Adrenal gland (tissue), 5 donors: ENCODE measurements at regions not wholly inside any gene's neighbourhood (a gene's known extent, or its start where the extent isn't known, plus 50 kb on each side); places are given as distances from the start of the nearest gene placed in this dataset.

Experiments used
- POLR2A ChIP-seq, 2 donors: fragments of 450-650 bp; IDR thresholded peaks; one replicate each; pipeline ENCODE4 v1.6.1; 2017; ENCODE audit warnings: antibody characterized with exemption in 2 of 2, mild to moderate bottlenecking in 2 of 2, moderate library complexity in 1 of 2
- TF ChIP-seq, protein P1 (sequence below), 6 experiments: fragments of 450-650 bp in 4 of 6; fragments of 200-600 bp in 2 of 6; sonication (generic) in 1 of 6; IDR thresholded peaks; 1 replicate in 5 of 6; 2 replicates in 1 of 6; pipeline versions ENCODE4 v1.5.1 to v1.8.0; 2016 to 2021; ENCODE audit warnings: antibody characterized with exemption in 6 of 6, mild to moderate bottlenecking in 2 of 6, moderate library complexity in 1 of 6
- donor health status: DM: no; HTN: no; CAD: no.

DNA sequence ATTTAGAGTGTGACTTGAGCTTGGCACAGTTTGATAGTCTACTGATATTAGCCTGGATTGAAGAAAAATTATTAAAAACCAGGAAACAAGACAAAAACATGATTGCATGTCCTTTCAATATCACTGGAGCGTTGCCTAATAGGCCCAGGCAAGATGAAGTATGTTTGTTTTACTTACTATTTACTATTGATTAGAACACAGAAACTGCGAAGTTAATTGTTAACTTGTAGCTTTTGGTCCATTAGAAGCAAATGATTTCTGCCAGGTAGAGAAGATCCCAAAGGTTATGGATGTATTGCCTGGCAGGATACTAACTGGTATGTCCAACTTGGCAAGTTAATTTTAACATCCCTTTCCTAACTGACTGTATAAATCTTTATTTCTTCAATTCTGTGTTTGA, 268.9 kb downstream of the ETNK1 start:
- TF ChIP-seq, protein P1, sequence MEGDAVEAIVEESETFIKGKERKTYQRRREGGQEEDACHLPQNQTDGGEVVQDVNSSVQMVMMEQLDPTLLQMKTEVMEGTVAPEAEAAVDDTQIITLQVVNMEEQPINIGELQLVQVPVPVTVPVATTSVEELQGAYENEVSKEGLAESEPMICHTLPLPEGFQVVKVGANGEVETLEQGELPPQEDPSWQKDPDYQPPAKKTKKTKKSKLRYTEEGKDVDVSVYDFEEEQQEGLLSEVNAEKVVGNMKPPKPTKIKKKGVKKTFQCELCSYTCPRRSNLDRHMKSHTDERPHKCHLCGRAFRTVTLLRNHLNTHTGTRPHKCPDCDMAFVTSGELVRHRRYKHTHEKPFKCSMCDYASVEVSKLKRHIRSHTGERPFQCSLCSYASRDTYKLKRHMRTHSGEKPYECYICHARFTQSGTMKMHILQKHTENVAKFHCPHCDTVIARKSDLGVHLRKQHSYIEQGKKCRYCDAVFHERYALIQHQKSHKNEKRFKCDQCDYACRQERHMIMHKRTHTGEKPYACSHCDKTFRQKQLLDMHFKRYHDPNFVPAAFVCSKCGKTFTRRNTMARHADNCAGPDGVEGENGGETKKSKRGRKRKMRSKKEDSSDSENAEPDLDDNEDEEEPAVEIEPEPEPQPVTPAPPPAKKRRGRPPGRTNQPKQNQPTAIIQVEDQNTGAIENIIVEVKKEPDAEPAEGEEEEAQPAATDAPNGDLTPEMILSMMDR (IDR thresholded peaks at IDR 0.05): no peak
- no peak for TF ChIP-seq POLR2A (IDR thresholded peaks at IDR 0.05)
